ENCODE measurements at regions not wholly inside any gene's neighbourhood (a gene's known extent, or its start where the extent isn't known, plus 50 kb on each side); places are given as distances from the start of the nearest gene placed in this dataset.

- TF ChIP-seq CTCF (conservative IDR thresholded peaks at IDR 0.05 in 1 of 2, IDR thresholded peaks at IDR 0.05 in 1 of 2; ENCODE audit: low read depth in 1 of 2, low read length in 2 of 2) = no peak
- no peak for TF ChIP-seq EZH2 (IDR thresholded peaks at IDR 0.05; ENCODE audit: low read length, missing control alignments)
These were observed 525.1 kb upstream of the FBXO33 start for GRCh38 chr14:39957290-39957689.

All from fibroblast of lung (primary cell).